Endothelial cell of umbilical vein (primary cell): ENCODE measurements at regions not wholly inside any gene's neighbourhood (a gene's known extent, or its start where the extent isn't known, plus 50 kb on each side); places are given as distances from the start of the nearest gene placed in this dataset.

Experiments used
- BruUV-seq: library from RNA; stranded (reverse); fragments of 400-500 nt; replicated peaks from 2 replicates; lab custom pipeline; 2021; lab: Mats Ljungman, UMichigan
- CTCF ChIA-PET: fragments of 300-600, 350-600 bp; sonication (Branson Sonifier 250); formaldehyde crosslinking; loops from one replicate; lab custom pipeline; 2021; ENCODE audit warnings: antibody characterized with exemption, inconsistent platforms; lab: Charles Lee
- POLR2A ChIA-PET: fragments of 300-600, 350-600 bp; sonication (Branson Sonifier 250); formaldehyde crosslinking; loops from one replicate; lab custom pipeline; 2021; ENCODE audit warnings: antibody characterized with exemption, inconsistent platforms; lab: Charles Lee
- DNase-seq: peaks from one replicate; pipeline ENCODE4 v3.0.0-alpha.2; 2011; ENCODE audit warnings: low read depth, low spot score
- FAIRE-seq: peaks from 2 replicates; lab custom pipeline; 2011; peaks lifted over from hg19 to GRCh38; lab: Jason Lieb, UNC
- H2AFZ ChIP-seq: 2 replicates; pipeline ENCODE4 v1.6.0; 2012; ENCODE audit warnings: low read depth, low read length, control low read depth, inconsistent platforms
- H3K27ac ChIP-seq: 2 replicates; pipeline ENCODE4 v1.5.1; 2011; ENCODE audit warnings: low read depth, mild to moderate bottlenecking, control low read depth, low read length, moderate library complexity; ENCODE audit not compliant: insufficient read depth
- H3K27me3 ChIP-seq, 2 experiments: 2 replicates each; pipeline versions ENCODE4 v1.6.0 to v1.6.1; 2011; ENCODE audit warnings: low read length in 2 of 2, mixed read lengths in 1 of 2; ENCODE audit not compliant: control insufficient read depth in 2 of 2, insufficient read depth in 2 of 2
- H3K36me3 ChIP-seq, 2 experiments: 2 replicates in 1 of 2; 3 replicates in 1 of 2; pipeline ENCODE4 v1.5.1; 2011; ENCODE audit warnings: low read length in 2 of 2, mild to moderate bottlenecking in 1 of 2, moderate library complexity in 1 of 2; ENCODE audit not compliant: control insufficient read depth in 2 of 2, insufficient read depth in 2 of 2; ENCODE audit errors: extremely low read depth in 1 of 2
- H3K4me1 ChIP-seq: 3 replicates; pipeline ENCODE4 v1.5.1; 2011; ENCODE audit warnings: mild to moderate bottlenecking, low read length; ENCODE audit not compliant: control insufficient read depth, insufficient read depth; ENCODE audit errors: extremely low read depth
- H3K4me2 ChIP-seq: 2 replicates; pipeline ENCODE4 v1.6.1; 2011; ENCODE audit warnings: low read length, control low read depth, mixed read lengths; ENCODE audit not compliant: insufficient read depth
- H3K4me3 ChIP-seq, 3 experiments: fragments of 200-600 bp in 1 of 3; sonication (generic), shearing (Covaris generic) in 1 of 3; replicated peaks in 1 of 3; 2 replicates each; pipeline ENCODE4 v1.5.1; 2011 to 2016; ENCODE audit warnings: control low read depth in 3 of 3, low read length in 3 of 3, mild to moderate bottlenecking in 2 of 3, inconsistent platforms in 1 of 3, low read depth in 1 of 3, moderate library complexity in 1 of 3; ENCODE audit not compliant: insufficient read depth in 1 of 3
- H3K79me2 ChIP-seq: 2 replicates; pipeline ENCODE4 v1.6.0; 2012; ENCODE audit warnings: low read length, inconsistent platforms; ENCODE audit not compliant: control insufficient read depth, insufficient read depth
- H3K9ac ChIP-seq: replicated peaks from 2 replicates; pipeline ENCODE3; 2011; ENCODE audit warnings: low read length, control low read depth; ENCODE audit not compliant: insufficient read depth; ENCODE audit errors: extremely low read depth
- H3K9me1 ChIP-seq: replicated peaks from 3 replicates; pipeline ENCODE4 v1.6.0; 2011; ENCODE audit warnings: mild to moderate bottlenecking, low read length; ENCODE audit not compliant: control insufficient read depth, insufficient read depth; ENCODE audit errors: extremely low read depth
- H3K9me3 ChIP-seq: replicated peaks from 2 replicates; pipeline ENCODE4 v1.5.1; 2012; ENCODE audit warnings: low read length, inconsistent platforms; ENCODE audit not compliant: control insufficient read depth, insufficient read depth
- H4K20me1 ChIP-seq: replicated peaks from 2 replicates; pipeline ENCODE3; 2011; ENCODE audit warnings: mild to moderate bottlenecking, low read length; ENCODE audit not compliant: control insufficient read depth, insufficient read depth; ENCODE audit errors: extremely low read depth
- CTCF ChIP-seq, 2 donors: IDR thresholded peaks; 1 replicate in 1 of 2; 2 replicates in 1 of 2; pipeline ENCODE4 v1.5.1; 2011; ENCODE audit warnings: low read length in 2 of 2, mild to moderate bottlenecking in 2 of 2, moderate library complexity in 2 of 2, control low read depth in 1 of 2, inconsistent platforms in 1 of 2, low read depth in 1 of 2; ENCODE audit not compliant: insufficient read depth in 1 of 2; ENCODE audit errors: extremely low read depth in 1 of 2
- EZH2 ChIP-seq: IDR thresholded peaks from 2 replicates; pipeline ENCODE4 v1.6.1; 2012; ENCODE audit warnings: borderline replicate concordance, low read depth, mild to moderate bottlenecking, moderate library complexity, low read length, inconsistent platforms; ENCODE audit not compliant: severe bottlenecking
- FOS ChIP-seq: IDR thresholded peaks from 2 replicates; pipeline ENCODE4 v1.6.1; 2011; ENCODE audit warnings: mild to moderate bottlenecking, low read length, moderate library complexity, borderline replicate concordance; ENCODE audit not compliant: insufficient read depth
- GATA2 ChIP-seq: IDR thresholded peaks from 2 replicates; pipeline ENCODE4 v1.7.0; 2011; ENCODE audit warnings: low read depth, mild to moderate bottlenecking, moderate library complexity, mixed read lengths, low read length; ENCODE audit not compliant: insufficient read length, insufficient read depth
- MYC ChIP-seq: IDR thresholded peaks from one replicate; pipeline ENCODE4 v1.6.1; 2011; ENCODE audit warnings: mild to moderate bottlenecking, low read depth, low read length
- POLR2A ChIP-seq: IDR thresholded peaks from 2 replicates; pipeline ENCODE4 v1.6.1; 2012; ENCODE audit warnings: low read depth, mild to moderate bottlenecking, control low read depth, low read length
- POLR2AphosphoS5 ChIP-seq: IDR thresholded peaks from 2 replicates; pipeline ENCODE4 v1.6.1; 2012; ENCODE audit warnings: low read depth, mild to moderate bottlenecking, control low read depth, low read length, moderate library complexity; ENCODE audit not compliant: insufficient read depth
- dilution Hi-C: fragments of 300-500 bp; cut with MboI; formaldehyde crosslinking; loops from one replicate; pipeline ENCODE4 v1.15.0; 2019; ENCODE audit warnings: low sequenced_read_pairs; ENCODE audit not compliant: extremely low pct_ligation_motif_present
- intact Hi-C: fragments of 100-400 bp; cut with micrococcal nuclease; formaldehyde crosslinking; loops from one replicate; pipeline ENCODE4 v1.10.0; 2022
- TF ChIP-seq, protein P1 (sequence below): IDR thresholded peaks from 2 replicates; pipeline ENCODE4 v1.6.1; 2011; ENCODE audit not compliant: insufficient read depth, insufficient read length

DNA sequence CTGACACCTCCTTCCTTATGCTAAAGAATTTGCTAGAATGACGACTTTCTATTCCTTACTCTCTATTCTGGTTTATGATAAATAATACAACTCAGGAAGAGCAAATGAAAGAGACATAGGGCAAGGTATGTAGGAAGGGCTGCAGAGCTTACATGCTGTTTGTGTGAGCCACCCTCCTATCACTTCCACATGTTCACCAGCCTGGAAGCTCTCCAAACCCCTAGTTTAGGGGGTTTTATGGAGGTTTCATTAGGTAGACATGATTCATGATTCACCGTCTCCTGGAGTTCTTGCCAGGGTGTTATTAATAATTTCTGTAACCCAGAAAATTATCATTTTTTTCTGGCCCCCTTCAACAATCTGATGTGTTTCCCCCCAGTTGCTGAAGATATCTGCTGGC is 172.1 kb upstream of the COL8A1 start:
- Histone ChIP-seq H3K9me1 (no peaks in the 10 kb centered on the region), H3K79me2 (no peaks in the 10 kb centered on the region), H3K4me3 (no peak overlapping the region), H3K27me3 (no peaks in the 10 kb centered on the region), H3K36me3 (no peaks in the 10 kb centered on the region), H3K4me1 (no peaks in the 10 kb centered on the region), H3K27ac (no peak overlapping the region), H3K4me2 (no peak overlapping the region), H3K9ac (no peak overlapping the region), H4K20me1 (no peaks in the 10 kb centered on the region), H2AFZ (no peak overlapping the region), H3K9me3 (no peaks in the 10 kb centered on the region)
- intact Hi-C loops (no loop called here), dilution Hi-C loops (no loop called here)
- DNase-seq (no peak), FAIRE-seq (no peak)
- no peak for TF ChIP-seq GATA2
- ChIA-PET CTCF (no interaction called here), POLR2A (no interaction called here)
- no TSS peak for BruUV-seq

- no peak for DNase-seq
- H3K9me1 ChIP-seq = no peaks in the 10 kb centered on the region
- intact Hi-C loops = no loop called here
- ChIA-PET POLR2A (no interaction called here), CTCF (no interaction called here)
- H4K20me1 ChIP-seq = no peaks in the 10 kb centered on the region
- no TSS peak for BruUV-seq
- no peak overlapping the region for H3K4me2 ChIP-seq
- H3K9ac ChIP-seq = no peak overlapping the region
- H3K9me3 ChIP-seq = no peaks in the 10 kb centered on the region
- no peaks in the 10 kb centered on the region for H3K4me1 ChIP-seq
- H2AFZ ChIP-seq = no peak overlapping the region
- H3K27me3 ChIP-seq = no peaks in the 10 kb centered on the region
- dilution Hi-C loops = no loop called here
- no peak for FAIRE-seq
- TF ChIP-seq POLR2AphosphoS5 = no peak
- no peak for TF ChIP-seq EZH2
- TF ChIP-seq POLR2A = no peak
- TF ChIP-seq GATA2 = no peak
- TF ChIP-seq MYC = no peak
- no peak for TF ChIP-seq CTCF (IDR thresholded peaks at IDR 0.05; ENCODE audit: extremely low read depth in 1 of 2, insufficient read depth in 1 of 2, low read depth in 1 of 2, low read length in 2 of 2)
- TF ChIP-seq, protein P1, sequence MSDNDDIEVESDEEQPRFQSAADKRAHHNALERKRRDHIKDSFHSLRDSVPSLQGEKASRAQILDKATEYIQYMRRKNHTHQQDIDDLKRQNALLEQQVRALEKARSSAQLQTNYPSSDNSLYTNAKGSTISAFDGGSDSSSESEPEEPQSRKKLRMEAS = no peak
- TF ChIP-seq FOS = no peak
- H3K27ac ChIP-seq = no peak overlapping the region
- no peaks in the 10 kb centered on the region for H3K36me3 ChIP-seq
- H3K4me3 ChIP-seq = no peak overlapping the region
- no peaks in the 10 kb centered on the region for H3K79me2 ChIP-seq
Observed at GRCh38 chr3:99458013-99458412, 180.4 kb upstream of the COL8A1 start.
